K562 (cell line): ENCODE measurements at regions not wholly inside any gene's neighbourhood (a gene's known extent, or its start where the extent isn't known, plus 50 kb on each side); places are given as distances from the start of the nearest gene placed in this dataset.

Experiments
- ATAC-seq: fragments of 200-7000 bp; cut with Tn5 transposase; 3 replicates; pipeline ENCODE4 v1.9.1; 2020; ENCODE audit warnings: moderate library complexity
- BruUV-seq: library from RNA; stranded (reverse); fragments of 400-500 nt; replicated peaks from 2 replicates; lab custom pipeline; 2021; lab: Mats Ljungman, UMichigan
- CTCF ChIA-PET: fragments of 300-600 bp; formaldehyde crosslinking; extraction: SDS; loops from one replicate; lab custom pipeline; 2021; ENCODE audit warnings: low intra/inter-chr PET ratio; lab: Yijun Ruan, JAX
- POLR2A ChIA-PET: fragments of 300-600, 350-650 bp; sonication (Branson Sonifier 250); formaldehyde crosslinking; extraction: SDS; loops from one replicate; lab custom pipeline; 2021; ENCODE audit warnings: antibody characterized with exemption, inconsistent platforms; lab: Yijun Ruan, JAX
- DNase-seq, 4 experiments: peaks; one replicate each; pipeline versions ENCODE4 v3.0.0 to v3.0.0-alpha.2; 2011 to 2018; ENCODE audit warnings: low spot score in 3 of 4, mixed read lengths in 3 of 4; ENCODE audit errors: extremely low read depth in 1 of 4
- FAIRE-seq: peaks from 2 replicates; lab custom pipeline; 2011; peaks lifted over from hg19 to GRCh38; lab: Jason Lieb, UNC
- H2AFZ ChIP-seq: 2 replicates; pipeline ENCODE4 v1.6.0; 2011; ENCODE audit warnings: low read depth, low read length, control low read depth, inconsistent platforms
- H3K27ac ChIP-seq: fragments of 200-600 bp; 3 replicates; pipeline ENCODE4 v1.8.0; 2011; ENCODE audit warnings: low read depth, mild to moderate bottlenecking, control low read depth, inconsistent platforms, low read length, moderate library complexity, mixed read lengths; ENCODE audit errors: extremely low read depth
- H3K27me3 ChIP-seq, 2 experiments: fragments of 300-600 bp in 1 of 2; 2 replicates in 1 of 2; 3 replicates in 1 of 2; pipeline versions ENCODE4 v1.6.0 to v1.8.0; 2011; ENCODE audit warnings: inconsistent platforms in 2 of 2, low read length in 2 of 2, mild to moderate bottlenecking in 1 of 2, mixed read lengths in 1 of 2, moderate library complexity in 1 of 2; ENCODE audit not compliant: control insufficient read depth in 2 of 2, insufficient read depth in 2 of 2
- H3K36me3 ChIP-seq: fragments of 300-600 bp; 3 replicates; pipeline ENCODE4 v1.8.0; 2011; ENCODE audit warnings: mild to moderate bottlenecking, low read length, inconsistent platforms; ENCODE audit not compliant: control insufficient read depth, insufficient read depth
- H3K4me1 ChIP-seq, 2 experiments: fragments of 200-600 bp in 1 of 2; replicated peaks in 1 of 2; 2 replicates in 1 of 2; 3 replicates in 1 of 2; pipeline versions ENCODE4 v1.5.1 to v1.8.0; 2011; ENCODE audit warnings: inconsistent platforms in 2 of 2, low read length in 2 of 2, mild to moderate bottlenecking in 1 of 2, mixed read lengths in 1 of 2, moderate library complexity in 1 of 2; ENCODE audit not compliant: control insufficient read depth in 2 of 2, insufficient read depth in 2 of 2
- H3K4me2 ChIP-seq: 2 replicates; pipeline ENCODE4 v1.6.1; 2011; ENCODE audit warnings: low read length, control low read depth, inconsistent platforms, mixed read lengths; ENCODE audit not compliant: insufficient read depth
- H3K4me3 ChIP-seq: fragments of 200-600 bp; sonication (generic), shearing (Covaris generic); 2 replicates; pipeline ENCODE4 v1.5.1; 2016; ENCODE audit warnings: control low read depth, inconsistent platforms
- H3K79me2 ChIP-seq: fragments of 200-600 bp; 3 replicates; pipeline ENCODE4 v1.8.0; 2011; ENCODE audit warnings: low read length, inconsistent platforms; ENCODE audit not compliant: control insufficient read depth, insufficient read depth
- H3K9ac ChIP-seq, 2 experiments: 2 replicates each; pipeline versions ENCODE4 v1.6.0 to v1.6.1; 2011; ENCODE audit warnings: low read depth in 2 of 2, low read length in 2 of 2, control low read depth in 1 of 2, inconsistent platforms in 1 of 2, mild to moderate bottlenecking in 1 of 2, mixed read lengths in 1 of 2; ENCODE audit not compliant: insufficient read depth in 1 of 2
- H3K9me1 ChIP-seq: one replicate; pipeline ENCODE4 v1.6.0; 2011; ENCODE audit warnings: inconsistent platforms, mild to moderate bottlenecking, low read length, moderate library complexity; ENCODE audit not compliant: control insufficient read depth, insufficient read depth
- H3K9me3 ChIP-seq: replicated peaks from 2 replicates; pipeline ENCODE4 v1.5.1; 2011; ENCODE audit warnings: low read depth, low read length, inconsistent platforms; ENCODE audit not compliant: control insufficient read depth, insufficient read depth
- H4K20me1 ChIP-seq: replicated peaks from 2 replicates; pipeline ENCODE4 v1.6.1; 2011; ENCODE audit warnings: low read length, inconsistent platforms, mixed read lengths; ENCODE audit not compliant: control insufficient read depth, insufficient read depth
- BCOR ChIP-seq: fragments of 450-650 bp; IDR thresholded peaks from 2 replicates; pipeline ENCODE4 v1.6.1; 2016
- DNMT1 ChIP-seq: fragments of 450-650 bp; IDR thresholded peaks from 2 replicates; pipeline ENCODE4 v1.6.1; 2016; ENCODE audit warnings: antibody characterized with exemption, mild to moderate bottlenecking
- FOXJ2 ChIP-seq: fragments of 200-800 bp; sonication (Bioruptor generic); IDR thresholded peaks from 2 replicates; pipeline ENCODE4 v1.6.1; 2016; ENCODE audit warnings: missing genetic modification characterization, missing compliant biosample characterization
- MCM2 ChIP-seq: fragments of 450-650 bp; IDR thresholded peaks from 2 replicates; pipeline ENCODE4 v1.6.1; 2017; ENCODE audit warnings: low read depth, mild to moderate bottlenecking
- PHTF2 ChIP-seq: fragments of 250-450 bp; sonication (Bioruptor Pico); IDR thresholded peaks from 2 replicates; pipeline ENCODE4 v1.5.0; 2021; ENCODE audit warnings: mild to moderate bottlenecking
- RCOR1 ChIP-seq, 2 experiments: IDR thresholded peaks; 2 replicates each; pipeline ENCODE4 v1.6.1; 2012; ENCODE audit warnings: low read depth in 2 of 2, low read length in 2 of 2, borderline replicate concordance in 1 of 2, improper control_type of control experiment in 1 of 2
- SMARCA5 ChIP-seq: fragments of 450-650 bp; IDR thresholded peaks from 2 replicates; pipeline ENCODE4 v1.6.1; 2016
- ZNF121 ChIP-seq: sonication (generic); formaldehyde crosslinking; conservative IDR thresholded peaks from 2 replicates; pipeline ENCODE4 v1.8.0; 2022; ENCODE audit warnings: missing genetic modification reagents
- ZNF134 ChIP-seq: fragments of 250-450 bp; sonication (Bioruptor Pico); conservative IDR thresholded peaks from 2 replicates; pipeline ENCODE4 v1.4.0; 2020
- ZNF212 ChIP-seq: fragments of 450-650 bp; formaldehyde crosslinking; IDR thresholded peaks from 2 replicates; pipeline ENCODE4 v1.4.0; 2020; ENCODE audit warnings: mild to moderate bottlenecking
- ZNF253 ChIP-seq: fragments of 250-450 bp; sonication (Bioruptor Pico); conservative IDR thresholded peaks from 2 replicates; pipeline ENCODE4 v1.6.1; 2021; ENCODE audit warnings: mild to moderate bottlenecking
- ZNF263 ChIP-seq: sonication (generic); formaldehyde crosslinking; IDR thresholded peaks from 2 replicates; pipeline ENCODE4 v1.8.0; 2022; ENCODE audit warnings: mild to moderate bottlenecking, missing genetic modification reagents, borderline replicate concordance
- ZNF551 ChIP-seq: fragments of 250-450 bp; sonication (Bioruptor Pico); IDR thresholded peaks from 2 replicates; pipeline ENCODE4 v1.5.0; 2021; ENCODE audit warnings: mild to moderate bottlenecking, moderate library complexity
- ZNF695 ChIP-seq: fragments of 450-650 bp; formaldehyde crosslinking; IDR thresholded peaks from 2 replicates; pipeline ENCODE4 v1.4.0; 2020; ENCODE audit warnings: mild to moderate bottlenecking, moderate library complexity
- ZNF717 ChIP-seq: fragments of 250-450 bp; sonication (Bioruptor Pico); IDR thresholded peaks from 2 replicates; pipeline ENCODE4 v1.5.0; 2021
- WGBS: fragments of 100-300 bp; shearing (Covaris generic); methylation state at CpG from one replicate; pipeline ENCODE4 v1.1.6; 2016; ENCODE audit warnings: low coverage, mixed read lengths; ENCODE audit not compliant: insufficient coverage; ENCODE audit errors: missing lambda C conversion rate; 5-methylcytosine and 5-hydroxymethylcytosine counted together
- in situ Hi-C: fragments of 300-500 bp; cut with MboI; formaldehyde crosslinking; loops from 4 replicates; pipeline ENCODE4 v1.15.0; 2018; ENCODE audit warnings: inconsistent platforms, mixed read lengths
- intact Hi-C: fragments of 100-400 bp; cut with micrococcal nuclease; formaldehyde crosslinking; loops from 2 replicates; pipeline ENCODE4 v1.14.2; 2022
- TF ChIP-seq, protein P1 (sequence below): fragments of 250-450 bp; sonication (Bioruptor Pico); IDR thresholded peaks from 2 replicates; pipeline ENCODE4 v1.5.0; 2021
- TF ChIP-seq, protein P2 (sequence below), 2 experiments: IDR thresholded peaks in 1 of 2; conservative IDR thresholded peaks in 1 of 2; 2 replicates each; pipeline ENCODE4 v1.6.1; 2016; ENCODE audit warnings: low read depth in 2 of 2, mild to moderate bottlenecking in 1 of 2, missing compliant biosample characterization in 1 of 2, missing genetic modification characterization in 1 of 2, moderate library complexity in 1 of 2
- TF ChIP-seq, protein P3 (sequence below), 2 experiments: fragments of 450-650 bp in 1 of 2; sonication (generic) in 1 of 2; formaldehyde crosslinking in 1 of 2; IDR thresholded peaks in 1 of 2; conservative IDR thresholded peaks in 1 of 2; 2 replicates each; pipeline versions ENCODE4 v1.6.1 to v1.8.1; 2016 to 2023; ENCODE audit warnings: mild to moderate bottlenecking in 2 of 2, moderate library complexity in 2 of 2, inconsistent platforms in 1 of 2, missing genetic modification reagents in 1 of 2
- TF ChIP-seq, protein P4 (sequence below): sonication (generic); formaldehyde crosslinking; IDR thresholded peaks from 2 replicates; pipeline ENCODE4 v1.8.0; 2022; ENCODE audit warnings: mild to moderate bottlenecking, missing genetic modification reagents

DNA sequence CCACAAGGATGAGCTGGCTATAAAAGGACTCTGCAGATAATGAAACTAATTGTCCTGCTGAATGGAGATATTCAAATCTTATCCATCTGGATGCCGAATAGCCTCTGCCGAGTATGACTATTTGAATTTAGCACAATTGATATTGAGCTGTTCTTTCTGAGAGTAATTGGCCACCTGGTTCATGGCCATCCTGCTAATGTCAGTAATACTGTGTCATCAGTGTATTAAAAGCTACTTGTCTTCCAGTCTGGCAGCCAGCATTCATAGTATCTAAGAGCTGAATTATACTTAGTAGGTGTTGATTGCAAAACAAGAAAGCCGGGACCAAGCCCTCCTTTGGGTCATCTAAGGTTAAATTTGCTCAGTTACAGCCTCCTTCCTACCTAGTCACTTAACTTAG, 310.7 kb upstream of the NCAM1 start:
- BruUV-seq: no TSS peak
- Histone ChIP-seq H2AFZ (no peak overlapping the region), H3K27ac (no peak overlapping the region), H3K9me1 (no peaks in the 10 kb centered on the region), H3K4me1 (no peaks in the 10 kb centered on the region), H3K79me2 (no peaks in the 10 kb centered on the region), H3K9me3 (no peaks in the 10 kb centered on the region), H3K27me3 (peaks cover 0 to 4% of the 10 kb centered on the region in 2 experiments; a peak in 1 of 5 replicates), H3K36me3 (no peaks in the 10 kb centered on the region), H3K9ac (no peak overlapping the region), H3K4me2 (no peak overlapping the region), H4K20me1 (no peaks in the 10 kb centered on the region), H3K4me3 (no peak overlapping the region)
- 2% methylated on average over 3 of the region's 3 CpGs for WGBS
- no peak for DNase-seq
- TF ChIP-seq PHTF2: no peak
- TF ChIP-seq ZNF551 (CRISPR knock-in tag): no peak
- no peak for TF ChIP-seq FOXJ2 (tag)
- TF ChIP-seq ZNF717: no peak
- TF ChIP-seq, protein P1, sequence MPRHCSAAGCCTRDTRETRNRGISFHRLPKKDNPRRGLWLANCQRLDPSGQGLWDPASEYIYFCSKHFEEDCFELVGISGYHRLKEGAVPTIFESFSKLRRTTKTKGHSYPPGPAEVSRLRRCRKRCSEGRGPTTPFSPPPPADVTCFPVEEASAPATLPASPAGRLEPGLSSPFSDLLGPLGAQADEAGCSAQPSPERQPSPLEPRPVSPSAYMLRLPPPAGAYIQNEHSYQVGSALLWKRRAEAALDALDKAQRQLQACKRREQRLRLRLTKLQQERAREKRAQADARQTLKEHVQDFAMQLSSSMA (CRISPR knock-in tag): no peak
- TF ChIP-seq ZNF134 (CRISPR knock-in tag): no peak
- no peak for TF ChIP-seq MCM2
- no peak for TF ChIP-seq RCOR1 (IDR thresholded peaks at IDR 0.05; ENCODE audit: borderline replicate concordance in 1 of 2, low read depth in 2 of 2, low read length in 2 of 2)
- no peak for TF ChIP-seq SMARCA5
- TF ChIP-seq ZNF121 (CRISPR knock-in tag): no peak
- TF ChIP-seq BCOR: no peak
- no peak for TF ChIP-seq DNMT1
- TF ChIP-seq, protein P2, sequence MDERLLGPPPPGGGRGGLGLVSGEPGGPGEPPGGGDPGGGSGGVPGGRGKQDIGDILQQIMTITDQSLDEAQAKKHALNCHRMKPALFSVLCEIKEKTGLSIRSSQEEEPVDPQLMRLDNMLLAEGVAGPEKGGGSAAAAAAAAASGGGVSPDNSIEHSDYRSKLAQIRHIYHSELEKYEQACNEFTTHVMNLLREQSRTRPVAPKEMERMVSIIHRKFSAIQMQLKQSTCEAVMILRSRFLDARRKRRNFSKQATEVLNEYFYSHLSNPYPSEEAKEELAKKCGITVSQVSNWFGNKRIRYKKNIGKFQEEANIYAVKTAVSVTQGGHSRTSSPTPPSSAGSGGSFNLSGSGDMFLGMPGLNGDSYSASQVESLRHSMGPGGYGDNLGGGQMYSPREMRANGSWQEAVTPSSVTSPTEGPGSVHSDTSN (CRISPR knock-in tag; IDR thresholded peaks at IDR 0.05; ENCODE audit: low read depth): no peak
- TF ChIP-seq, protein P2 (tag; conservative IDR thresholded peaks at IDR 0.05; ENCODE audit: low read depth): no peak
- TF ChIP-seq ZNF212 (CRISPR knock-in tag): no peak
- TF ChIP-seq ZNF695 (CRISPR knock-in tag): no peak
- TF ChIP-seq, protein P3, sequence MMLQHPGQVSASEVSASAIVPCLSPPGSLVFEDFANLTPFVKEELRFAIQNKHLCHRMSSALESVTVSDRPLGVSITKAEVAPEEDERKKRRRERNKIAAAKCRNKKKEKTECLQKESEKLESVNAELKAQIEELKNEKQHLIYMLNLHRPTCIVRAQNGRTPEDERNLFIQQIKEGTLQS (IDR thresholded peaks at IDR 0.05): no peak
- TF ChIP-seq, protein P3 (CRISPR knock-in tag; conservative IDR thresholded peaks at IDR 0.05): no peak
- TF ChIP-seq ZNF263 (CRISPR knock-in tag): no peak
- TF ChIP-seq, protein P4, sequence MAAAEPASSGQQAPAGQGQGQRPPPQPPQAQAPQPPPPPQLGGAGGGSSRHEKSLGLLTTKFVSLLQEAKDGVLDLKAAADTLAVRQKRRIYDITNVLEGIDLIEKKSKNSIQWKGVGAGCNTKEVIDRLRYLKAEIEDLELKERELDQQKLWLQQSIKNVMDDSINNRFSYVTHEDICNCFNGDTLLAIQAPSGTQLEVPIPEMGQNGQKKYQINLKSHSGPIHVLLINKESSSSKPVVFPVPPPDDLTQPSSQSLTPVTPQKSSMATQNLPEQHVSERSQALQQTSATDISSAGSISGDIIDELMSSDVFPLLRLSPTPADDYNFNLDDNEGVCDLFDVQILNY: no peak
- no peak for TF ChIP-seq ZNF253 (CRISPR knock-in tag)
- FAIRE-seq: no peak
- ATAC-seq: no peak
- in situ Hi-C loops (no loop called here), intact Hi-C loops (no loop called here)
- CTCF ChIA-PET: no interaction called here
- POLR2A ChIA-PET: no interaction called here
